Endothelial cell of hepatic sinusoid (primary cell): ENCODE measurements at regions not wholly inside any gene's neighbourhood (a gene's known extent, or its start where the extent isn't known, plus 50 kb on each side); places are given as distances from the start of the nearest gene placed in this dataset.
"Not testable (repeated sequence)": the region's sequence is repeated elsewhere in the genome, so short reads cannot be mapped to it uniquely, and the experiment has no call there.

Experiments used
- in situ Hi-C: cut with HindIII; loops from 2 replicates; pipeline ENCODE4 v1.10.0; 2017; ENCODE audit warnings: low sequenced_read_pairs

- in situ Hi-C loops = not testable (repeated sequence)
Measured at GRCh38 chr12:116327992-116328391, 50.5 kb upstream of the MED13L start.

- in situ Hi-C loops = no loop called here
Measured at GRCh38 chr12:116331876-116332275, 54.4 kb upstream of the MED13L start.

- in situ Hi-C loops = no loop called here
Measured at GRCh38 chr12:116332705-116333380, 55.4 kb upstream of the MED13L start.

GRCh38 chr12:116333402-116333801 is 55.9 kb upstream of the MED13L start:
- in situ Hi-C loops = no loop called here

- in situ Hi-C loops = no loop called here
Measured at GRCh38 chr12:116336542-116337065, 59.1 kb upstream of the MED13L start.

- in situ Hi-C loops = no loop called here
Measured at GRCh38 chr12:116337312-116337711, 59.8 kb upstream of the MED13L start.

GRCh38 chr12:116338064-116338846 is 60.8 kb upstream of the MED13L start:
- in situ Hi-C loops = no loop called here

- in situ Hi-C loops = no loop called here
Measured at GRCh38 chr12:116339062-116339461, 61.6 kb upstream of the MED13L start.

- in situ Hi-C loops = no loop called here
Measured at GRCh38 chr12:116339800-116340371, 62.4 kb upstream of the MED13L start.

- in situ Hi-C loops = no loop called here
Measured at GRCh38 chr12:116343331-116343884, 65.9 kb upstream of the MED13L start.

- in situ Hi-C loops = no loop called here
Measured at GRCh38 chr12:116346222-116346621, 68.7 kb upstream of the MED13L start.

- in situ Hi-C loops = no loop called here
Measured at GRCh38 chr12:116346741-116347140, 69.2 kb upstream of the MED13L start.

GRCh38 chr12:116347265-116347664 is 69.8 kb upstream of the MED13L start:
- in situ Hi-C loops = no loop called here

GRCh38 chr12:116352315-116352835 is 74.9 kb upstream of the MED13L start:
- in situ Hi-C loops = loop anchor here (5.0 kb wide), 2 partner anchors 40 to 70 kb away; no protein-coding TSS in a partner anchor

- in situ Hi-C loops = loop anchor here (5.0 kb wide), 2 partner anchors 38 to 72 kb away; no protein-coding TSS in a partner anchor
Measured at GRCh38 chr12:116353958-116354357, 76.5 kb upstream of the MED13L start.

GRCh38 chr12:116354534-116354933 is 77.0 kb upstream of the MED13L start:
- in situ Hi-C loops = loop anchor here (5.0 kb wide), 2 partner anchors 38 to 72 kb away; no protein-coding TSS in a partner anchor

- in situ Hi-C loops = loop anchor here (5.0 kb wide), 2 partner anchors 37 to 73 kb away; no protein-coding TSS in a partner anchor
Measured at GRCh38 chr12:116354950-116355783, 77.7 kb upstream of the MED13L start.

GRCh38 chr12:116358536-116358892 is 81.0 kb upstream of the MED13L start:
- in situ Hi-C loops = no loop called here

- in situ Hi-C loops = no loop called here
Measured at GRCh38 chr12:116358893-116359761, 81.6 kb upstream of the MED13L start.
